Activated CD4-positive, alpha-beta T cell treated with anti-CD3 and anti-CD28 coated beads, Interleukin-2, amount 10 ng/mL, durations not matched to agents 7 days and 5 days (primary cell): ENCODE measurements at regions not wholly inside any gene's neighbourhood (a gene's known extent, or its start where the extent isn't known, plus 50 kb on each side); places are given as distances from the start of the nearest gene placed in this dataset.
A peak's percentile ranks its signal among the peaks of the same experiment; 100 is the strongest.
"Not testable (repeated sequence)": the region's sequence is repeated elsewhere in the genome, so short reads cannot be mapped to it uniquely, and the experiment has no call there.

Experiments
- CTCF ChIA-PET: fragments of 350-600 bp; sonication (Branson Sonifier 250); formaldehyde crosslinking; loops from one replicate; lab custom pipeline; 2021; ENCODE audit warnings: antibody characterized with exemption; lab: Charles Lee
- POLR2A ChIA-PET: fragments of 350-600 bp; sonication (Branson Sonifier 250); formaldehyde crosslinking; loops from one replicate; lab custom pipeline; 2021; ENCODE audit warnings: antibody characterized with exemption; lab: Charles Lee
- DNase-seq: peaks from one replicate; pipeline ENCODE4 v3.0.0-alpha.2; 2020
- H3K27ac Mint-ChIP-seq: one replicate; pipeline ENCODE4 v1.8.0; 2021; ENCODE audit warnings: mild to moderate bottlenecking, moderate library complexity, mixed read lengths
- H3K27me3 Mint-ChIP-seq: one replicate; pipeline ENCODE4 v1.8.0; 2021; ENCODE audit warnings: mixed read lengths
- H3K36me3 Mint-ChIP-seq: one replicate; pipeline ENCODE4 v1.8.0; 2021; ENCODE audit warnings: low read depth, mixed read lengths
- H3K4me1 Mint-ChIP-seq: one replicate; pipeline ENCODE4 v1.8.0; 2021; ENCODE audit warnings: mixed read lengths
- H3K4me3 Mint-ChIP-seq: one replicate; pipeline ENCODE4 v1.8.0; 2021; ENCODE audit warnings: mild to moderate bottlenecking, moderate library complexity, mixed read lengths
- H3K9me3 Mint-ChIP-seq: one replicate; pipeline ENCODE4 v1.8.0; 2021; ENCODE audit warnings: mixed read lengths

- Mint-ChIP-seq H3K27ac (peak overlapping the region; percentile 95), H3K9me3 (peaks cover 8% of the 10 kb centered on the region), H3K4me3 (peak overlapping the region; percentile 29), H3K36me3 (peaks cover 10% of the 10 kb centered on the region), H3K4me1 (peaks cover 44% of the 10 kb centered on the region), H3K27me3 (no peaks in the 10 kb centered on the region)
- POLR2A ChIA-PET: interaction anchor here (1.1 kb wide), 1 partner anchor 16 kb away, joined by 6 read pairs; no protein-coding TSS in a partner anchor
- DNase-seq: no peak
- CTCF ChIA-PET: interaction anchor here (2.9 kb wide), 1 partner anchor 14 kb away, joined by 14 read pairs; no protein-coding TSS in a partner anchor
Measured at GRCh38 chr14:97993508-97994019, 1196.4 kb downstream of the VRK1 start.

GRCh38 chr14:97994020-97994531 lies 1196.9 kb downstream of the VRK1 start:
- H3K27me3 Mint-ChIP-seq: no peaks in the 10 kb centered on the region
- H3K27ac Mint-ChIP-seq: peak overlapping the region; percentile 95
- ChIA-PET POLR2A (interaction anchor here (1.1 kb wide), 1 partner anchor 16 kb away, joined by 6 read pairs; no protein-coding TSS in a partner anchor), CTCF (interaction anchor here (2.9 kb wide), 1 partner anchor 15 kb away, joined by 14 read pairs; no protein-coding TSS in a partner anchor)
- peak; percentile 44 for DNase-seq
- H3K4me1 Mint-ChIP-seq: peaks cover 44% of the 10 kb centered on the region
- peaks cover 10% of the 10 kb centered on the region for H3K36me3 Mint-ChIP-seq
- H3K4me3 Mint-ChIP-seq: peak overlapping the region; percentile 29
- peaks cover 6% of the 10 kb centered on the region for H3K9me3 Mint-ChIP-seq

GRCh38 chr14:97995038-97995437 lies 1197.9 kb downstream of the VRK1 start:
- no peak overlapping the region for H3K4me3 Mint-ChIP-seq
- H3K27me3 Mint-ChIP-seq: no peaks in the 10 kb centered on the region
- ChIA-PET CTCF (interaction anchor here (0.8 to 3.5 kb wide), 5 partner anchors 14 to 1207 kb away, joined by 3 to 12 read pairs (median 3); no protein-coding TSS in a partner anchor), POLR2A (no interaction called here)
- no peak for DNase-seq
- H3K27ac Mint-ChIP-seq: peak overlapping the region; percentile 95
- peaks cover 10% of the 10 kb centered on the region for H3K36me3 Mint-ChIP-seq
- peaks cover 44% of the 10 kb centered on the region for H3K4me1 Mint-ChIP-seq
- no peaks in the 10 kb centered on the region for H3K9me3 Mint-ChIP-seq

- Mint-ChIP-seq H3K4me3 (no peak overlapping the region), H3K27ac (peak overlapping the region; percentile 95), H3K4me1 (peaks cover 44% of the 10 kb centered on the region), H3K9me3 (no peaks in the 10 kb centered on the region), H3K36me3 (peaks cover 10% of the 10 kb centered on the region), H3K27me3 (no peaks in the 10 kb centered on the region)
- POLR2A ChIA-PET: no interaction called here
- no peak for DNase-seq
- CTCF ChIA-PET: interaction anchor here (0.8 to 3.5 kb wide), 6 partner anchors 12 to 1206 kb away, joined by 3 to 12 read pairs (median 3); no protein-coding TSS in a partner anchor
Measured at GRCh38 chr14:97995531-97995930, 1198.3 kb downstream of the VRK1 start.

GRCh38 chr14:98006008-98006407 lies 1208.8 kb downstream of the VRK1 start:
- Mint-ChIP-seq H3K27ac (no peak overlapping the region), H3K4me3 (no peak overlapping the region), H3K27me3 (no peaks in the 10 kb centered on the region), H3K36me3 (peaks cover 6% of the 10 kb centered on the region), H3K9me3 (peaks cover 9% of the 10 kb centered on the region), H3K4me1 (peaks cover 18% of the 10 kb centered on the region)
- CTCF ChIA-PET: interaction anchor here (0.6 to 1.2 kb wide), 3 partner anchors 19 to 1304 kb away, joined by 3 to 4 read pairs (median 4); no protein-coding TSS in a partner anchor
- DNase-seq: no peak
- POLR2A ChIA-PET: no interaction called here

- Mint-ChIP-seq H3K9me3 (peaks cover 7% of the 10 kb centered on the region), H3K4me1 (peaks cover 28% of the 10 kb centered on the region), H3K27me3 (no peaks in the 10 kb centered on the region), H3K27ac (peak overlapping the region; percentile 51), H3K36me3 (peaks cover 2% of the 10 kb centered on the region), H3K4me3 (no peak overlapping the region)
- POLR2A ChIA-PET: interaction anchor here (0.6 kb wide), 2 partner anchors 11 to 142 kb away, joined by 5 to 6 read pairs; no protein-coding TSS in a partner anchor
- CTCF ChIA-PET: interaction anchor here (0.5 to 2.0 kb wide), 6 partner anchors 11 to 1258 kb away, joined by 3 to 4 read pairs (median 3); no protein-coding TSS in a partner anchor
- no peak for DNase-seq
Measured at GRCh38 chr14:98008381-98009113, 1211.4 kb downstream of the VRK1 start.

GRCh38 chr14:98009177-98009576 lies 1212.0 kb downstream of the VRK1 start:
- H3K27me3 Mint-ChIP-seq, H3K9me3 Mint-ChIP-seq, DNase-seq, H3K36me3 Mint-ChIP-seq, H3K27ac Mint-ChIP-seq, H3K4me3 Mint-ChIP-seq: not testable (repeated sequence)
- H3K4me1 Mint-ChIP-seq: peaks cover 30% of the 10 kb centered on the region
- CTCF ChIA-PET: interaction anchor here (0.7 to 2.0 kb wide), 3 partner anchors 11 to 534 kb away, joined by 3 to 4 read pairs (median 3); no protein-coding TSS in a partner anchor
- POLR2A ChIA-PET: interaction anchor here (0.6 kb wide), 1 partner anchor 141 kb away, joined by 5 read pairs; no protein-coding TSS in a partner anchor

GRCh38 chr14:98010784-98011183 lies 1213.6 kb downstream of the VRK1 start:
- Mint-ChIP-seq H3K27ac (peak overlapping the region; percentile 41), H3K27me3 (no peaks in the 10 kb centered on the region), H3K4me1 (peaks cover 45% of the 10 kb centered on the region), H3K36me3 (no peaks in the 10 kb centered on the region), H3K9me3 (peaks cover 5% of the 10 kb centered on the region), H3K4me3 (no peak overlapping the region)
- ChIA-PET POLR2A (no interaction called here), CTCF (interaction anchor here (0.8 kb wide), 1 partner anchor 32 kb away, joined by 3 read pairs; no protein-coding TSS in a partner anchor)
- no peak for DNase-seq

- ChIA-PET POLR2A (interaction anchor here (0.6 kb wide), 1 partner anchor 223 kb away, joined by 4 read pairs; no protein-coding TSS in a partner anchor), CTCF (interaction anchor here (0.6 kb wide), 1 partner anchor 718 kb away, joined by 3 read pairs; no protein-coding TSS in a partner anchor)
- H3K27ac Mint-ChIP-seq: no peak overlapping the region
Measured at GRCh38 chr14:98014851-98015615, 1217.9 kb downstream of the VRK1 start.

GRCh38 chr14:98015921-98016320 lies 1218.7 kb downstream of the VRK1 start:
- CTCF ChIA-PET: interaction anchor here (0.7 kb wide), 1 partner anchor 14 kb away, joined by 3 read pairs; no protein-coding TSS in a partner anchor
- POLR2A ChIA-PET: no interaction called here
- Mint-ChIP-seq H3K36me3 (no peaks in the 10 kb centered on the region), H3K9me3 (peaks cover 5% of the 10 kb centered on the region), H3K4me1 (peaks cover 65% of the 10 kb centered on the region), H3K27ac (no peak overlapping the region), H3K27me3 (no peaks in the 10 kb centered on the region), H3K4me3 (no peak overlapping the region)
- DNase-seq: no peak

More at GRCh38 chr14:98014851-98015615, 1217.9 kb downstream of the VRK1 start:
- H3K27me3 Mint-ChIP-seq: no peaks in the 10 kb centered on the region
- no peak for DNase-seq
- no peaks in the 10 kb centered on the region for H3K36me3 Mint-ChIP-seq
- no peak overlapping the region for H3K4me3 Mint-ChIP-seq
- peaks cover 68% of the 10 kb centered on the region for H3K4me1 Mint-ChIP-seq
- peaks cover 5% of the 10 kb centered on the region for H3K9me3 Mint-ChIP-seq

- H3K9me3 Mint-ChIP-seq: peaks cover 2% of the 10 kb centered on the region
- H3K27ac Mint-ChIP-seq: peak overlapping the region; percentile 65
- no peaks in the 10 kb centered on the region for H3K27me3 Mint-ChIP-seq
- H3K4me1 Mint-ChIP-seq: peaks cover 54% of the 10 kb centered on the region
- H3K36me3 Mint-ChIP-seq: no peaks in the 10 kb centered on the region
- DNase-seq: peak; percentile 57
- POLR2A ChIA-PET: no interaction called here
- CTCF ChIA-PET: interaction anchor here (0.7 kb wide), 1 partner anchor 22 kb away, joined by 3 read pairs; no protein-coding TSS in a partner anchor
- no peak overlapping the region for H3K4me3 Mint-ChIP-seq
Measured at GRCh38 chr14:98018628-98019027, 1221.4 kb downstream of the VRK1 start.
